8988T (cell line): ENCODE measurements at regions not wholly inside any gene's neighbourhood (a gene's known extent, or its start where the extent isn't known, plus 50 kb on each side); places are given as distances from the start of the nearest gene placed in this dataset.
"Not testable (repeated sequence)": the region's sequence is repeated elsewhere in the genome, so short reads cannot be mapped to it uniquely, and the experiment has no call there.

Experiments
- DNase-seq: peaks from one replicate; pipeline ENCODE4 v3.0.0; 2011

GRCh38 chr12:125314051-125314755 lies 249.0 kb downstream of the AACS start:
- no peak for DNase-seq

GRCh38 chr12:125315771-125316170 lies 250.5 kb downstream of the AACS start:
- no peak for DNase-seq

DNA sequence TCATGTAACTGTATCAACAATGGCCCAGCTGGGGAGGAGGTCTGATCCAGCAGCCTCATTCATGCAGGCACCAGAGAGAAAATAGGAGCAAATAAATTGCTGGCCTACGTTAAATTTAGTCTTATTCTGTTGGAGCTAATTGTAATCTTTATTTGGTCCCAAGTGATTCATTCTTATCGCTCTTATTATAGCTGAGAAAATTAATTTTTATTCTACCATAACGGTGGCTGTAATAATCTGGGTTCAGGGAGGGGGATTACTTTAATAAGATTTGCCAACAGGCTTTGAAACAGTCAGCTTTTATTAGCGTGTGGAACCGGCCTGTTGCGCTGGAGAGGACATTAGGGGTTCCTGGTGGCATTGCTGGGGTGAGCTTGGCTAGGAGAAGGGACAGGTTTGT lies 254.9 kb downstream of the AACS start:
- no peak for DNase-seq

DNA sequence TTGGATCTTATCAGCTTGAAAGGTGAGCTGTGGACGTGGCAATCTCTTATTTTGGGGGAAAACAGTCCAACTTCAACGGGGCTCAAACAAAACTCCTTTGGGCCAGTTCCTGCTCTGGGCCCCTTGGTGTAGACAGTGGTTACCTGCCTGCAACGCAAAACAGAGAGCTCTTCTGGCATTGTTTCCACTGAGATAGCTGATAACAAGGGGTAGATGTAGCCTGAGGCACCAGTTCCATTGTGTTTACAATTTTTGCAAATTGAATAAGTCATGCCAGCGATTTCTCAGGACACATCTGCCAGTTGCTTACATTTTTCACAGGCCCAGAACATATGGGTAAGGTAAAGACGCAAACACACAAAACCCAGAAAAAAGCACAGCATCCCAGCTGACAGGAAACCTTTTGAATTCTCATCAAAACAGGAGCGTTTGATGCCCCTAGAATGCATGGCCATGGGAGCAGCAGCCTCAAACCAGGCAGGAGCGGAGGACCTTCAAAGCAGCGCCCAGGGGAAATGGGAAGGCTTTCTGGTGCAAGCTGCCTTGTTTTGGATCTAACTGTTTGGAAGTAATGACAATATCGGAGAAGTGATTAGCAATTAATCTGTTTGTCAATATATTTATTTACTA lies 259.7 kb downstream of the AACS start:
- no peak for DNase-seq

DNA sequence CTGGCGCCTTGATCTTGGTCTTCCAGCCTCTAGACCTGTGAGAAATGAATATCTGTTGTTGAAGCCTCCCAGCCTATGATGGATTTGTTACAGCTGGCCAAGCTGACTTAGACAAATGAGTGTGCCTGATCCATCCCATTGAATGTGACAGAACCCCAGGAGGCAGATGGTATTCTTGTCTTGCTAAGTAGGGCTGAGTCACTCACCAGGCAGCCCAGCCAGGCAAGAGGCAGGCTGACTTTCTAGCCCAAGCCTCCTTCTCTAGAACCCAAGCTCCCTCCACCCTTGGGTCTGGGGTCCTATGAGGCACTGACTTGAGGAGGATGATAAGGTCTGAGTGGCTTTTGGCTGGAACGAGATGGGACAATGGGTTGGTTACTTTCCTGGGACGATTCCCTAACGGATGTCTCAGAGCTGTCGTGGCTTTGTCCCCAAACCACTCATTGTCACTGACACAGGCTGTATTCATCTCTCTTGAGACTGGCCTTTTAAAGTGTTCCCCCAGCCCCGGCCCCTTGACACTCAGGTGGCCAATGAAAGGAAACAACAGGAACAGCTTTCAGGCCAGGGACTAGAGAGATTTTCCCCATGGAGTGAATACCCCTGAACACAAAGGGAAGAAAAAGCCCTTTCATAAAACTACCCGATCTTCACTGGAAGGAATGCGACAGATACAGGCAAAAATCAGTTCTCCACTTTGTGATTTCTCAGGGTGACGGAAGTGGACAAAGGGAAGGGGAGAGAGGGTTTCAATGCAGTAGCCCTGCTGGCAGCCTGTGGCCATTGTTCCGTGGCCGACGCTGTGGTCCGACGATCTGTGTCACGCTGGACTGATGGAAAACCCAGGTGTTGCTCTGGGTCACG lies 264.2 kb downstream of the AACS start:
- no peak for DNase-seq

- peak; percentile 79 for DNase-seq
These were observed 265.6 kb downstream of the AACS start for GRCh38 chr12:125330645-125331341.

- no peak for DNase-seq
These were observed 266.3 kb downstream of the AACS start for GRCh38 chr12:125331342-125332052.

DNA sequence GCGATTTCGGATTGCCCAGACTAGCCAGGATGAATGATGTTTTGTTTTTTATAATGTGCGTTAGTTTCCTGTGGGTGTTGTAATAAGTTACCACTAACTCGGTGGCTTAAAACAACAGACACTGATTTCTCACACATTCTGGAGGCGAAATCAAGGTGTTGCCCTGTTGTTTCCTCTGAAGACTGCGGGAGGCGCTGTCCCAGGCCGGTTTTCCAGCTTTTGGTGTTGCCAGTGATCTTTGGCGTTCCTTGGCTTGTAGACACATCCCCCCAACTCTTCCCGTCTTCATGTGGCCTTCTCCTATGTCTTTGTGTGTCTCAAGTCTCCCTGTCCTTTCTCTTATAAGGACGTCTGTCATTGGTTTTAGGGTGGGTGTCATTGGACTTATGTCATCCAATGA lies 267.7 kb downstream of the AACS start:
- DNase-seq: no peak

DNA sequence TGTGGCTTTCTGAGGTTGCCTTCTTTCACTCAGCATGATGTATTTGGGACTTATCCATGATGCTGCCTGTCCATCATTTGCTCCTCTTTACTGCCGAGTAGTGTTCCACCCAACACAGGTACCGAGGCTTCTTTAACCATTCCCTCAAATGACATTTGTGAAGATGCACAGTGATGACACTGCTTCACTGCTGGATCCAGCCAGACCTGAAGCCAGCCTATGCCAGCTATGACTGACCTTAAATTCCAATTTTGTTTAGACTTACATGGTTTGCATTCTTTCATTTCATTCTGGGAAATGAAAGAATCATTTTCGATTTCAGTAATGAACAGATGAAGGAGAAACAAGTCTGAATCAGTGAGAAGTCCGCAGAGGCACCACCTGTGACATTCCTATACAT lies 271.0 kb downstream of the AACS start:
- DNase-seq: no peak

DNA sequence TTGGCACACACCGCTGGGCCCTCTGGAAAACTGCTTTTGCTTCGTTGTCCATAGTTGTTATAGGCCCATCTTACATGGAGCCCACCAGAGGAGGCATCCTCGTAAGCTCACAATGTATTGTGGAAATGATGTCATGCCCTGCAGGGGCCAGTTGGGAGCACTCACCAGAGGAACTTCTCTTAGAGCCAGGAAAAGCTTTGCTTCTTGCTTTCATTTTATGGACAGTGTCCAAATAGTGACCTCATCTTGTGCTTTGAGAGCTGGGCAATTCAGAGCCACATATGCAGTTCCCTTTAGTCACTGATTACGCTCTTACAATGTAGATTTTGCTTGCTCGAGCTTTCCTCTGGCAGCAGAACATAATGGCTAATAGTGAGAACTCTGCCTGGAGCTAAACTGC lies 275.6 kb downstream of the AACS start:
- DNase-seq: no peak

DNA sequence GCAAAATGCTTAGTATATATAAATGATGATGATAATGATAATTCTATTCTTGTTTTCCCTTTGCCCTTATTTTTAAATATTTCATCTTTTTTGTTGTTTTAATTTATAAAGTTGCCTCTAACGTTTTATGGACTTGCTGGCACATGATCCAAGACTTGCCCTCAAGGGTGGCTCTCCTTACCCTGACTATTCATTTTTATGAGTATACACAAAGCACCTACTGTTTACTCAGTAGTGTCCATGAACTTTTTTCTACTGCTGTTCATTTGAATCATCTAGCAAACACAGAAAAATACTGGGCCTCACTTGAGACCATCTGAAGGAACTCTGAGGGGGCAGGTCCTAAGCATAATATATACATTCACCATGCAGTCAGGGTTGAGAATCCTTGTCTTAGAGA lies 276.2 kb downstream of the AACS start:
- DNase-seq: no peak

GRCh38 chr12:125343649-125344048 lies 278.4 kb downstream of the AACS start:
- no peak for DNase-seq

GRCh38 chr12:125346362-125346761 lies 281.1 kb downstream of the AACS start:
- DNase-seq: no peak

DNA sequence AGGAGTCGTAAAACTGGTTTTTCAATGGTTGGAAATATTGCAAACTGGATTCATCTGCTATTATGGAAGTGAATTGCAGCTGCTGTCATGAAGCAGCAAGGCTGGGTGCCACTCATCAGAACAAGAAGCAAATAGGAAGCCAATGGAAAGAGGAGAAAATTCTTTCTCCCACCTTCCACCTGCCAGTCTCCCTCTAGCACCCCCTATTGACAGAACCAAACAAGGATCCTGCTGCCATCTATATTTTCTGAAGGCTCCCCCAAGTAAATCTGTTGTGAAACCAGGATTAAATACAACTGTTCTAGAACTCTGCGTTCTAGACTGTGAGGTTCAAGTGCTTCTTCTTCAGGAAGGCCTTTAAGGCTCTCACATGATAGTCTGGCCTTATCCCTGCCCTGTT lies 286.6 kb downstream of the AACS start:
- DNase-seq: no peak

- DNase-seq: not testable (repeated sequence)
These were observed 287.8 kb downstream of the AACS start for GRCh38 chr12:125353002-125353401.

DNA sequence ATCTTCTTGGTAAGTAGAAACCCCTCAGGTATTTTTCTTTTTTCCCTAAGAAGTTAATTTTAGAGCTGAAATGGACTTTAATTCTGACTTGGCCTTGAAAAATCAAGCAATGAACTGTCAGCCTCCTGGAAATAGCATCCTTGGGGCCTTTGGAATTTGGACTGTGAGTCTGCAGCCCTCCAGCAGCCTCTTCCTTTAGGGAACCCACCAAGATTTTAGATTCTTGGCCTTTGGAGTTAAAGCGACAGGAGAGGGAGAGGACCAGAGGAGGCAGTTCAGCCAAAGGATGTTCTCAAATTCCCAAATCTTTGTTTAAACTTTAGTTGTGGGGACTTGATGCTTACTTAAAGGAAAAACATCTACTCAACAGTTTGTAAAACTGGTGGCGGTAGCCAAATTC lies 288.6 kb downstream of the AACS start:
- no peak for DNase-seq

DNA sequence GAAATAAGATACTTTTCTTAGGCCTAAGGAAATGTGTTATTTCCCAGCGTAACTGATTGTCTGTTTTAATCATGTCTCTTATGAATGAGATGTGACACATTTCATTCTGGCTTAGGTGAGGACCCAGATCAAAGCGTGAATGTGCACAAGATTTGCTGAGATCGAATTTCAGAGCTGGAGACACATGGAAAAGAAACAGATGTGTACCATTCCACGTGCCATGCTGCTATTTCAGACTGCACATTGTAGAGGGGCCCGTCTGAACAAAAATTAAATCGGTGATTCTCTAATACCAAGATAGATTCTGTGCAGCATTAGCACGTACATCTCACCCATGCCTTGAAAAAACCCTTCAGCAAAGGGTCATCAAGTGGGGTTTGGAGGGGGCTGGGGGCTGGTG lies 290.4 kb downstream of the AACS start:
- no peak for DNase-seq

- DNase-seq: no peak
These were observed 290.9 kb downstream of the AACS start for GRCh38 chr12:125356111-125356510.

DNA sequence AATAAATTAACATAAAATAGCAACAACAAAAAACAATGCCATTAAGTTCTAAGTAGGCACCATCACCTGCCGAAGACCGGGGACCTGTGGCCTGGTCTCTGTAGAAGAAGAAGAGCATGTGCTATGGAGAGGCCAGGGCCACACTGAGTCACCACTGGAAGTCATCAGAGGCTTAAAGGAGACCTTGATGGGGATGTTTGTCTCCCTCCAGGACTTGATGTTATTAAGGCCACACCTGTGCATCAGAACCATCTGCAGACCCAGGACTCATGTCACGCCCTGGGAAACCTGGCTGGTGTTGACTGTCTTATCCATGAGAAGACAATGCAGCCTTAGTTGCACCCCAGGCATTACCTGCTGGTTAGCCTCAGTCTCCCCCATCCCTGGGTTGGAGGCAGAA lies 292.3 kb downstream of the AACS start:
- no peak for DNase-seq

GRCh38 chr12:125360540-125360939 lies 295.3 kb downstream of the AACS start:
- no peak for DNase-seq

GRCh38 chr12:125371033-125371432 lies 305.8 kb downstream of the AACS start:
- no peak for DNase-seq

DNA sequence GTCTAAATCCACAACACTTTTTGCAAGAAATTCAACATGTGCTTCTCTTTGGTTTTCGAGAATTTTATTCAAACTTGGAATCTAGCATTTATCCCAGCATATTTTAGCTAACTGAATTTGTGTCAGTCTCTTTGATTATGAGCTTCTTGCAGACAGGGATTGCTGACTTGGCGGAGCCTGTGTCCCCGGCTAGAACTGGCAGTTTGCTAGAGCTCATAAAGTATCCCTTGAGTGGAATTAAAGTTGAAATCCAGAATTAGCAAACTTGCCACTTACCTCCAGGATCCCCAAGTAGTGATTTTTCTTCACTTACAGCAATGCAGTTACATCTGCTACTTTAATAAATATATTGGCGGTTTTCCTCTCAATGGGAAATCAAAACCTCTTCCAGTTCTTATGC lies 306.9 kb downstream of the AACS start:
- no peak for DNase-seq

GRCh38 chr12:125373375-125373774 lies 308.1 kb downstream of the AACS start:
- no peak for DNase-seq
